HL-60 (cell line): ENCODE measurements at regions not wholly inside any gene's neighbourhood (a gene's known extent, or its start where the extent isn't known, plus 50 kb on each side); places are given as distances from the start of the nearest gene placed in this dataset.

Experiments used
- DNase-seq, 2 experiments: peaks; one replicate each; pipeline ENCODE4 v3.0.0-alpha.2; 2010 to 2020; ENCODE audit warnings: low read depth in 1 of 2, low spot score in 1 of 2
- H3K27ac ChIP-seq: fragments of 250-450 bp; sonication (Bioruptor Pico); replicated peaks from 2 replicates; pipeline ENCODE4 v1.5.1; 2020; ENCODE audit warnings: mild to moderate bottlenecking, moderate library complexity
- H3K27me3 ChIP-seq: fragments of 250-450 bp; sonication (Bioruptor Pico); 2 replicates; pipeline ENCODE4 v1.5.1; 2021; ENCODE audit warnings: mild to moderate bottlenecking, moderate library complexity; ENCODE audit not compliant: insufficient read depth, poor library complexity, severe bottlenecking
- H3K4me3 ChIP-seq: replicated peaks from 2 replicates; pipeline ENCODE4 v1.5.1; 2011; ENCODE audit warnings: mild to moderate bottlenecking, control low read depth, low read length; ENCODE audit not compliant: insufficient read depth
- CTCF ChIP-seq: IDR thresholded peaks from one replicate; pipeline ENCODE4 v1.5.1; 2011; ENCODE audit warnings: low read length, control low read depth, inconsistent platforms; ENCODE audit not compliant: insufficient read depth
- GABPA ChIP-seq: IDR thresholded peaks from 2 replicates; pipeline ENCODE4 v1.6.1; 2012; ENCODE audit warnings: low read depth
- POLR2AphosphoS5 ChIP-seq: IDR thresholded peaks from 2 replicates; pipeline ENCODE4 v1.6.1; 2012; ENCODE audit warnings: low read depth
- REST ChIP-seq: IDR thresholded peaks from 2 replicates; pipeline ENCODE4 v1.6.1; 2012; ENCODE audit warnings: low read depth; ENCODE audit not compliant: insufficient replicate concordance
- SPI1 ChIP-seq: IDR thresholded peaks from 2 replicates; pipeline ENCODE4 v1.6.1; 2012; ENCODE audit warnings: low read depth, mild to moderate bottlenecking, borderline replicate concordance

- TF ChIP-seq POLR2AphosphoS5 (no peak), REST (no peak), GABPA (no peak), SPI1 (no peak), CTCF (no peak)
- no peak for DNase-seq
- Histone ChIP-seq H3K27me3 (no peaks in the 10 kb centered on the region), H3K27ac (no peak overlapping the region), H3K4me3 (no peak overlapping the region)
Observed at GRCh38 chr20:52434453-52434852, 242.9 kb upstream of the ZFP64 start.

- TF ChIP-seq CTCF (no peak), SPI1 (no peak), GABPA (no peak), POLR2AphosphoS5 (no peak), REST (no peak)
- DNase-seq = no peak
Observed at GRCh38 chr20:52434041-52434425, 242.5 kb upstream of the ZFP64 start.

GRCh38 chr20:52433326-52434040, 241.9 kb upstream of the ZFP64 start:
- H3K27me3 ChIP-seq = no peaks in the 10 kb centered on the region
- TF ChIP-seq SPI1 = no peak
- no peak for TF ChIP-seq CTCF
- no peak for TF ChIP-seq GABPA
- TF ChIP-seq REST = no peak
- TF ChIP-seq POLR2AphosphoS5 = no peak
- no peak for DNase-seq
- no peak overlapping the region for H3K27ac ChIP-seq
- no peak overlapping the region for H3K4me3 ChIP-seq

More at GRCh38 chr20:52434041-52434425, 242.5 kb upstream of the ZFP64 start:
- H3K4me3 ChIP-seq = no peak overlapping the region
- no peaks in the 10 kb centered on the region for H3K27me3 ChIP-seq
- H3K27ac ChIP-seq = no peak overlapping the region
